NCI-H2081 (cell line): ENCODE measurements at regions not wholly inside any gene's neighbourhood (a gene's known extent, or its start where the extent isn't known, plus 50 kb on each side); places are given as distances from the start of the nearest gene placed in this dataset.

Experiments used
- DNase-seq, 2 experiments: peaks; one replicate each; lab custom pipeline; 2025; lab: John Stamatoyannopoulos, UW

DNA sequence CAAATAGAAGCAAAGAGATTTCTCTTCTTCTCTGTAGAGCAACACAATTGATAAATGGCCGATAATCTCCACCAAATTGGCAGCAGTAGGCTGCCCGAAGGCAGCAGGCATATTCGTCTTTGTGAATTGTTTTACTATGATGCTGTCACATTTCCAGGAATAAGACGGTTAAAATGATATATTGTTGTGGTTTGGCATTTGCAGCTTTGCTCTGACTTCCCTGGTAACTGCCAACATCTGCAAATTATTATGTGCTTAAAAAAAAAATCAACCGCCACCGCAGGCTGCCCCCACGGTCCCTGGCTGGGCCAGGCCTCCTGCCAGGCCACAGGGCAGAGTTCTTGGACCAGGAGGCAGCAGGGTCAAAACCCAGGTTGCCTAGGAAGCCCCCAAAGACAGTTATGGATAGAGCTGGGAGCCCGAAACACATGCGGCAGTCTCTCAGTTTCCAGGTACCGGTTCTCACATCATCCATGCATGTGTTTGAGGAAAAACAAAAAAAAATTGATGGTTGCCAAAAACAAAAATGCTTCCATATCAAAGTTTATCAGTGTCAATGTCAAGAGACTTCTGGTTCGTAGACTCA, 179.3 kb downstream of the ETS2 start:
- peak in 1 of 2 experiments; percentile 69 for DNase-seq

DNA sequence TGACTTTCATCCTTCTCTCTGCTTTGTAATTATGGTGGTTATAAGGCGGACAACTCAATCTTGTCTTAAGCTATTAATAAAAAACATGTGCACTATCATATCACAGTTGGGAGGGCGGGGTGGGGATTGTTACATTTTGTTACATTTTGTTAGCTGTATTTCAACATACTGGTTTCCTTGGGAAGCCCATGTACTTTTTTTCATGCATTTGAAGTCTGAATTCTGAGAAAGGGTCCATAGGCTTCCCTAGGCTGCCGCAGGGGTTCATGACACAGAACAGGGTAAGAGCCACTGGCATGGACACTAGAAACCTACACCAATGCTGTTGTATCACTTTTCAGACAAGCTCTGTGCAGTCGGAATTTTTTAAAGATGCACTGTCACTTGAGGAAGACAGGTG, 178.8 kb downstream of the ETS2 start:
- no peak for DNase-seq

- DNase-seq = no peak
These were observed 177.8 kb downstream of the ETS2 start for GRCh38 chr21:38983560-38983959.

DNA sequence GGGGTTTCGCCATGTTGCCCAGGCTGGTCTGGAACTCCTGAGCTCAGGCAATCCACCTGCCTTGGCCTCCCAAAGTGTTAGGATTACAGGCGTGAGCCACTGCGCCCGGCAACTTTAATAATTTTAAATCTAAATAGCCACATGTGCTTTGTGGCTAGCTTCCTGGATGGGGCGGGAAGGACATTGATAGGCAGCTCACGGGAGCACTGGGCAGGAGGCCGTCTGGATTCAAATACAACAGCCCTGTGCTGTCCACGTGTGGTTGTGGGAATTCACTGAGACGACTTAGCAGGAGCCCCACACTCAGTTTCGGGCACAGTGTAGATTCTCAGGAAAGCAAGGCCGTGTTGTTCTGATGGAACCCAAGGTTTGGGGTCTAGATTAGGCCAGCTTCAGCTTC, 177.1 kb downstream of the ETS2 start:
- no peak for DNase-seq

DNA sequence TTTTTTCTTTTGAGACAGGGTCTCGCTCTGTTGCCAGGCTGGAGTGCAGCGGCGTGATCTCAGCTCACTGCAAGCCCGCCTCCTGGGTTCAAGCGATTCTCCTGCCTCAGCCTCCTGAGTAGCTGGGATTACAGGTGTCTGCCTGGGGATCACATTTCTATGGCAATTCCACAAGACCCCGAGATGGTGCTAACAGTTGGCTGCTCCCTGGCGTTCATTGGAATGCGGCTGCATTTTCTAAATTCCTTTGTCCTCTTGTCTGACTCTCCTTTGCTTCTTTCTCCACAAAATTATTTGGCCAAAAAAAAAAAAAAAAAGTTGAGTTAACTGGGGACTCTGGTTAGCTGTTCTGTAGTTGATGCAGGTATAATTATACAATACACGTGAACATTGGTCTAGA, 176.4 kb downstream of the ETS2 start:
- DNase-seq = no peak

- no peak for DNase-seq
These were observed 174.9 kb downstream of the ETS2 start for GRCh38 chr21:38980416-38981313.

GRCh38 chr21:38979271-38980121, 173.8 kb downstream of the ETS2 start:
- DNase-seq = peak in 1 of 2 experiments; percentile 55

- DNase-seq = no peak
These were observed 171.2 kb downstream of the ETS2 start for GRCh38 chr21:38976900-38977299.

- no peak for DNase-seq
These were observed 167.8 kb downstream of the ETS2 start for GRCh38 chr21:38973552-38973951.

DNA sequence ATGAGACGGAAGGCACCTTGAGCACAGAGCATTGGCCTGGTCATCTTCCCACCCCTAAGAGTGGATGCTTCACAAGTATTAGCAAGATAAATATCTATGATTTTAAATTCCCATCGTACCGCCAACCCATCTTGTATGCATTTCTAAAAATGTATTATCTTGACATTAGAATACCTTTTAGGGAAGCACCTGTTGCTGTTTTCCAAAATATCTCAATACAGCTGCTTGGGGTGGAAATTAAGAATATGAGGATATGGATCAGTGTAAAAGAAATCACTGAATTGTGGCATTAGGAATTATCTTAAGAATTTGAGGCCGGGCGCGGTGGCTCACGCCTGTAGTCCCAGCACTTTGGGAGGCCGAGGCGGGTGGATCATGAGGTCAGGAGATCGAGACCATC, 166.3 kb downstream of the ETS2 start:
- no peak for DNase-seq

DNA sequence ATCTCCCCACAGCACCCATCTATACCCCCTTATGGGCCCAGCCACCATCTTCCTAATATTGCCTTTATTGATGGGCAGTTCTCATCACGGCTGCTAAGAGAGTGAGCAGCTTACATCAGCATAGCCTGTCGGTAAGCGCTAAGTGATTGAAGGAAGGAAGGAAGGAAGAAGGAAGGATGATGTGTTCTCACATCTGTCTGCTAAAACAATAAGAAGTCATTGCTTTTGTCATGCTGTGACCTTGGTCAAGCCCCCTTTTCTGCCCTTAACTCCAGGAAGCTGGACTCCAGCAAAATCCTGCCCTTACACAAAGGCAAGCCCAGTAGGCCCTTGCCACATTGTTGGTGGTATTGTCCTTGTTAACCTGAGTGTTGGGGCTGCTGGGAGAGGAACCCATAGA, 165.0 kb downstream of the ETS2 start:
- DNase-seq = no peak

DNA sequence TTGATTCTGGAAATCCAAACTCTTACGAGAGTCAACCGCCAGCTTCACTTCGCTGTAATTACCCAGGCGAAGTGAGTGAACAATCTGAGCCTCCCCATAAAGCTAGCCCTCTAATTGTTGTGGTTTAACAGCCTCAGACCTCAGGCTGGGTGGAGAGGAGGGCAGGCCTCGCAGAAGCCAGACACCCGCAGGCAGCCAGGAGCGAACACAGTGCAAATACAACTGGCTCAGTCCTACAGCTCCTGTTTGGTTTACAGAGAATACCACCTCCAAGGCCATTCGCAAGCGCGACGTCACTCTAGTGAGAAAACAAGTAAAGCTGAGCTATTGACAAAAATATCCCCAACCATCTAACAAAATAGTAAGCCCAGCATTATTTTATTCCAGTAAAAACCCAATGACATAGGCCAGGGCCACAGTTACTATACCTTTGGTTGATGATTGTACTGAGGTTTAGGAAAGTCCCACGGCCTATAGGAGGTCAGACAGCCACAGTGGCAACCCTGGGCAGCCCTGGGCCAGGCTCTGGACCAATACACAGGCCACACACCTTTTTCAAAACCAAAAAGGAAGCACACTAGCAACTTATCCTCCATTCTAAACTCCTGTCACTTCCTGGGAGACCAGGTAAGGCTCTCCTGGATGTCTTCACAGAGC, 163.3 kb downstream of the ETS2 start:
- DNase-seq = peak in 1 of 2 experiments; percentile 50

GRCh38 chr21:38965910-38966504, 160.3 kb downstream of the ETS2 start:
- peak in 1 of 2 experiments; percentile 24 for DNase-seq

DNA sequence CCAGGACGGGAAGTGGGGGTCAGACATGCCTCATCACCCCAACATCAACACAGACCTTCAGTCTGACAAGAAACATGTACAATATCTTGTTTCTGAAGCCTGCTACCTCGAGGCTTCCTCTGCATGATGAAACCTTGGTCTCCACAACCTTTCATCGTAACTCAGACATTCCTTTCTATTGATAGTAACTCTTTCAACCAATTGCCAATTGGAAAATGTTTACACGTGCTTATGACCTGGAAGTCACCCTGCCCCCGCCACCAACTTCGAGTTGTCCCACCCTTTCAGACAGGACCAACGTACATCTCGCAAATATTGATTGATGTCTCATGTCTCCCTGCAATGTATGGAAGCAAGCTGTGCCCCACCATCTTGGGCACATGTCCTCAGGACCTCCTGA, 159.5 kb downstream of the ETS2 start:
- no peak for DNase-seq

DNA sequence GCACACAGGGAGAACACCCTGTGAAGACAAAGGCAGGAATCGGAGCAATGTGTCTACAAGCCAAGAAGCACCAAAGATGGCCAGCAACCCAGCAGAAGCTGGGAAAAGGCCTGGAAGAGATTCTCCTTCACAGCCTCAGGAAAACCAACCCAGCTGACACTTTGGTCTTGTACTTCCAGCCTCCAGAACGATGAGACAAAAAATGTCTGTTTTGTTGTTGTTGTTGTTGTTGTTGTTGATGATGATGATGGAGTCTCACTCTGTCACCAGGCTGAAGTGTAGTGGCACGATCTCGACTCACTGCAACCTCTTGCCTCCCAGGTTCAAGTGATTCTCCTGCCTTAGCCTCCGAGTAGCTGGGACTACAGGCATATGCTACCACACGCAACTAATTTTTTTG, 157.3 kb downstream of the ETS2 start:
- no peak for DNase-seq

DNA sequence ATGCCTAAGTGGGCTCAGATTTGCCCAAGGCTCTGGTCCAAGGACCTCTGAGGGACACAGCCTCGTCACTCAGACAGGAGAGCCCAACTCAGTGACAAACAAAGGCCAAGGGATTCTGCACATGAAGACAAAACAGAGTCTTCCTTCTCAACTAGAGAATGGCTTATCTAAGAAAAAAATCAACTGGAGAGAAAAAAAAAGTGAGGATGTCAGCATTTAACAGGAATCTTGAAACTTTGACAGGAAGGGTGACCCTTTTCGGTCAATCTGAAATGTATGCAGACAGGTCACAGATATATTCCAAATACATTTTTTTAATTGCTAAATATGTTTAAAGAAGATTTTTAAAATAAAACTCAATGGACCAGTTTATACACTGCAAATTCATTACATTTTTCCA, 154.5 kb downstream of the ETS2 start:
- no peak for DNase-seq

- no peak for DNase-seq
These were observed 153.9 kb downstream of the ETS2 start for GRCh38 chr21:38959692-38960061.

GRCh38 chr21:38958940-38959691, 153.4 kb downstream of the ETS2 start:
- no peak for DNase-seq

GRCh38 chr21:38958323-38958705, 152.6 kb downstream of the ETS2 start:
- peak; percentile 19 to 76 for DNase-seq

DNA sequence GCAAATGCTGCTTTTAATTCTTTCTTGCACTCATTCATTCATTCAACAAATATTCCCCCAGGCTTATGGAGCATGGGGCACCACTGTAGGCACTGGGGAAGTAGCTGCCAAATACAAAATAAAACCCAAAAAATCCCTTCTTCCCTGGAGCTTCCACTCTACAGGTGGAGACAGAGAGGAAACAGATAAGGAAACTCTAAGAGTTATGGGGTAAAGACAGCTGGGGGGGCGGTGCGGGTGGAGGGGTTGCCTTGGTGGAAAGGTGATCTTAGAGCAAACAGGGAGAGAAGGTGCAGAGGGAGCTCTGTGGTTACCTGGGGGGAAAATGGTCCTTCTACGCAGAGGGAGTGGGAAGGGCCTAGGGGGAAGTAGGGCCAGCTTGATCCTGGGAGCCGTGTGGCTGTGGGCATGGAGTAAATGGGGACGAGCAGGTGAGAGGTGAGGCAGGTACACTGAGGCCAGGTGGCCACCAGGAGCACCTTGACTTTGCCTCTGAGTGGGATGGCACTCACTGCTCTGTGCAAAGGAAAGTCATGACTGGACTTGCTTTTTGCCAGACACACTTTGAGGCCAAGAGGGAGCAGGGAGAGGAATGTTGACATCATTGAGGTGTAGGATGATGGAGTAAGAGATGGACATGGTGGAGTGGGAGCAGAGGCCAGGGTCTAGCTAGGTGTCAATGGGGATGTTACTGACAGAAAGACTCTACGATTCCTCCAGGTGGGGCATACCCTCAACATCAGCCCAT, 152.0 kb downstream of the ETS2 start:
- DNase-seq = peak in 1 of 2 experiments; percentile 56
